HEK293T (cell line): ENCODE measurements at regions not wholly inside any gene's neighbourhood (a gene's known extent, or its start where the extent isn't known, plus 50 kb on each side); places are given as distances from the start of the nearest gene placed in this dataset.

Experiments used
- ARNT ChIP-seq: fragments of 450-650 bp; IDR thresholded peaks from 2 replicates; pipeline ENCODE4 v1.6.1; 2017; ENCODE audit warnings: mild to moderate bottlenecking
- BHLHE40 ChIP-seq: fragments of 450-650 bp; IDR thresholded peaks from 2 replicates; pipeline ENCODE4 v1.6.1; 2016; ENCODE audit warnings: mild to moderate bottlenecking, moderate library complexity, borderline replicate concordance
- FOXA1 ChIP-seq: fragments of 450-650 bp; IDR thresholded peaks from 2 replicates; pipeline ENCODE4 v1.6.1; 2016; ENCODE audit warnings: mild to moderate bottlenecking
- FOXK2 ChIP-seq: fragments of 450-650 bp; IDR thresholded peaks from 2 replicates; pipeline ENCODE4 v1.6.1; 2016; ENCODE audit warnings: mild to moderate bottlenecking
- L3MBTL2 ChIP-seq: fragments of 450-650 bp; conservative IDR thresholded peaks from 2 replicates; pipeline ENCODE4 v1.6.1; 2016; ENCODE audit warnings: mild to moderate bottlenecking
- NFRKB ChIP-seq: fragments of 450-650 bp; IDR thresholded peaks from 2 replicates; pipeline ENCODE4 v1.6.1; 2016; ENCODE audit warnings: mild to moderate bottlenecking, moderate library complexity
- SUZ12 ChIP-seq: fragments of 450-650 bp; IDR thresholded peaks from 2 replicates; pipeline ENCODE4 v1.6.1; 2016; ENCODE audit warnings: mild to moderate bottlenecking
- TARDBP ChIP-seq: fragments of 450-650 bp; IDR thresholded peaks from 2 replicates; pipeline ENCODE4 v1.6.1; 2016
- ZNF384 ChIP-seq: fragments of 450-650 bp; IDR thresholded peaks from 2 replicates; pipeline ENCODE4 v1.6.1; 2016

- TF ChIP-seq ZNF384 (no peak), ARNT (no peak), NFRKB (no peak), BHLHE40 (no peak), FOXK2 (no peak), TARDBP (no peak), FOXA1 (no peak), SUZ12 (no peak), L3MBTL2 (no peak)
These were observed 295.1 kb upstream of the SOX9 start for GRCh38 chr17:71825687-71826086.
